ENCODE measurements at regions not wholly inside any gene's neighbourhood (a gene's known extent, or its start where the extent isn't known, plus 50 kb on each side); places are given as distances from the start of the nearest gene placed in this dataset.
"Not testable (repeated sequence)": the region's sequence is repeated elsewhere in the genome, so short reads cannot be mapped to it uniquely, and the experiment has no call there.

DNA sequence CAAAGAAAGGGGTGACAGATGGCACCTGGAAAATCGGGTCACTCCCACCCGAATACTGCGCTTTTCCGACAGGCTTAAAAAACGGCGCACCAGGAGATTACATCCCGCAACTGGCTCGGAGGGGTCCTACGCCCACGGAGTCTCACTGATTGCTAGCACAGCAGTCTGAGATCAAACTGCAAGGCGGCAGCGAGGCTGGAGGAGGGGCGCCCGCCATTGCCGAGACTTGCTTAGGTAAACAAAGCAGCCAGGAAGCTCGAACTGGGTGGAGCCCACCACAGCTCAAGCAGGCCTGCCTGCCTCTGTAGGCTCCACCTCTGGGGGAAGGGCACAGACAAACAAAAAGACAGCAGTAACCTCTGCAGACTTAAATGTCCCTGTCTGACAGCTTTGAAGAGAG is 225.2 kb upstream of the ADCY2 start:
- H3K4ac ChIP-seq (ENCODE audit: low read depth, low read length); ATAC-seq (ENCODE audit: low read depth); H3K9ac ChIP-seq (ENCODE audit: low read depth, low read length); H4K5ac ChIP-seq (ENCODE audit: low read depth, low read length); BruUV-seq (replicated peaks); H2AFZ ChIP-seq (replicated peaks; ENCODE audit: low read length, poor library complexity); H3K23ac ChIP-seq (ENCODE audit: low read depth, low read length); H2BK15ac ChIP-seq (ENCODE audit: low read depth, low read length); H4K8ac ChIP-seq (ENCODE audit: low read depth in 2 of 2, low read length in 2 of 2); POLR2A ChIA-PET (ENCODE audit: unreplicated experiment); intact Hi-C loops (cut with micrococcal nuclease); H3K4me3 ChIP-seq (ENCODE audit: insufficient read depth, low read depth, low read length); H3K4me2 ChIP-seq (ENCODE audit: low read depth, low read length); H3K18ac ChIP-seq (ENCODE audit: low read depth, low read length); H3K9me1 ChIP-seq (ENCODE audit: insufficient read depth, low read length); H3K4me1 ChIP-seq (ENCODE audit: control insufficient read depth, insufficient read depth, low read length); H3K56ac ChIP-seq (ENCODE audit: extremely low read depth, insufficient read depth, low read length); H3K79me1 ChIP-seq (ENCODE audit: low read depth in 1 of 2, low read length in 2 of 2); DNase-seq; in situ Hi-C loops (cut with MboI; ENCODE audit: low sequenced_read_pairs); H3K9me3 ChIP-seq (ENCODE audit: control insufficient read depth, insufficient read depth, low read length); H3K27me3 ChIP-seq (ENCODE audit: control insufficient read depth, insufficient read depth, low read length); H3K14ac ChIP-seq (replicated peaks; ENCODE audit: low read depth, low read length); H3K36me3 ChIP-seq (ENCODE audit: control insufficient read depth, insufficient read depth, low read length); H2AK9ac ChIP-seq (replicated peaks; ENCODE audit: low read depth, low read length, poor library complexity); dilution Hi-C loops (cut with HindIII; ENCODE audit: low sequenced_read_pairs, unreplicated experiment); H4K20me1 ChIP-seq (ENCODE audit: insufficient read depth, low read length); H2AK5ac ChIP-seq (ENCODE audit: low read depth, low read length); H4K91ac ChIP-seq (ENCODE audit: insufficient read depth, low read depth, low read length); H3K27ac ChIP-seq (ENCODE audit: insufficient read depth, low read length); H2BK5ac ChIP-seq (ENCODE audit: low read depth, low read length, poor library complexity, severe bottlenecking); H2BK120ac ChIP-seq (ENCODE audit: low read depth, low read length); H2BK20ac ChIP-seq (ENCODE audit: low read depth, low read length): not testable (repeated sequence)
- CTCF ChIA-PET: interaction anchor here (0.6 kb wide), 1 partner anchor 320 kb away, joined by 3 read pairs; no protein-coding TSS in a partner anchor
- WGBS, 2 experiments (ENCODE audit: extremely low coverage in 2 of 2, insufficient read length in 1 of 2): 75% methylated on average over 8 of the region's 16 CpGs; no CpG with 5 or more reads in 1 of the 2 experiments

Data from IMR-90 (cell line).